Activated CD8-positive, alpha-beta memory T cell treated with anti-CD3 and anti-CD28 coated beads, Interleukin-2, amount 10 ng/mL, durations not matched to agents 7 days and 5 days (primary cell): ENCODE measurements at regions not wholly inside any gene's neighbourhood (a gene's known extent, or its start where the extent isn't known, plus 50 kb on each side); places are given as distances from the start of the nearest gene placed in this dataset.

ENCODE experiments used
- ATAC-seq: fragments of 150-1000 bp; cut with Tn5 transposase; one replicate; pipeline ENCODE4 v1.10.0; 2021; ENCODE audit warnings: moderate library complexity
- CTCF ChIA-PET: fragments of 350-600 bp; sonication (Branson Sonifier 250); formaldehyde crosslinking; loops from one replicate; lab custom pipeline; 2021; ENCODE audit warnings: antibody characterized with exemption; lab: Charles Lee
- DNase-seq: peaks from one replicate; pipeline ENCODE4 v3.0.0-alpha.2; 2020
- H3K27ac Mint-ChIP-seq: one replicate; pipeline ENCODE4 v1.8.0; 2021; ENCODE audit warnings: mild to moderate bottlenecking, mixed read lengths
- H3K27me3 Mint-ChIP-seq: one replicate; pipeline ENCODE4 v1.8.0; 2021; ENCODE audit warnings: mixed read lengths
- H3K36me3 Mint-ChIP-seq: one replicate; pipeline ENCODE4 v1.8.0; 2021; ENCODE audit warnings: mild to moderate bottlenecking, mixed read lengths
- H3K4me1 Mint-ChIP-seq: one replicate; pipeline ENCODE4 v1.8.0; 2021; ENCODE audit warnings: mixed read lengths
- H3K4me3 Mint-ChIP-seq: one replicate; pipeline ENCODE4 v1.8.0; 2021; ENCODE audit warnings: mild to moderate bottlenecking, moderate library complexity, mixed read lengths
- H3K9me3 Mint-ChIP-seq: one replicate; pipeline ENCODE4 v1.8.0; 2022; ENCODE audit warnings: low read depth, mixed read lengths

GRCh38 chr10:113329121-113329596 is 223.7 kb upstream of the HABP2 start:
- DNase-seq = no peak
- no peak overlapping the region for H3K27ac Mint-ChIP-seq
- H3K4me3 Mint-ChIP-seq = no peak overlapping the region
- no peak for ATAC-seq
- CTCF ChIA-PET = no interaction called here
- H3K4me1 Mint-ChIP-seq = peaks cover 5% of the 10 kb centered on the region
- no peaks in the 10 kb centered on the region for H3K9me3 Mint-ChIP-seq
- peaks cover 15% of the 10 kb centered on the region for H3K27me3 Mint-ChIP-seq
- no peaks in the 10 kb centered on the region for H3K36me3 Mint-ChIP-seq

DNA sequence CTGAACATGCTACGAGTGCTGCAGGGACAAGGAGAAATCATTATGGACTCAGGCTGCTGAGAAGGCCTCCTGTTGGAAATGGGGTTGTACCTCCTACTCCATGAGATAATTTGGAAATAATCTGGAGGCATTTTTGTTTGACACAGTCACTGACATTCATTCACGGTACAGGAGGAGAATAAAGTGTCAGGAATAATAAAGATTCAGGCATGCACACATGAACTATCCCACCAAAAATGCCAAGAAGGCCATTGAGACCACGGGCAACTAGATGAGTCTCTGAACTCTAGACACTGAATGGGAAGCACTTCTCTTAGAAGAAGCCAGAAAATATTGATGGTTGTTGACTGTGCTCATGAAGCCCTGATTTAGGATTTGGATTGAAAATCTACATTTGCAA is 220.9 kb upstream of the HABP2 start:
- H3K4me1 Mint-ChIP-seq = no peaks in the 10 kb centered on the region
- no peaks in the 10 kb centered on the region for H3K36me3 Mint-ChIP-seq
- H3K27ac Mint-ChIP-seq = no peak overlapping the region
- ATAC-seq (no peak), DNase-seq (no peak)
- CTCF ChIA-PET = no interaction called here
- H3K9me3 Mint-ChIP-seq = no peaks in the 10 kb centered on the region
- no peak overlapping the region for H3K4me3 Mint-ChIP-seq
- peaks cover 15% of the 10 kb centered on the region for H3K27me3 Mint-ChIP-seq

GRCh38 chr10:113333313-113333712 is 219.5 kb upstream of the HABP2 start:
- Mint-ChIP-seq H3K27me3 (peaks cover 17% of the 10 kb centered on the region), H3K9me3 (no peaks in the 10 kb centered on the region), H3K4me3 (no peak overlapping the region), H3K27ac (no peak overlapping the region), H3K4me1 (no peaks in the 10 kb centered on the region), H3K36me3 (no peaks in the 10 kb centered on the region)
- CTCF ChIA-PET = no interaction called here
- DNase-seq = no peak
- no peak for ATAC-seq

DNA sequence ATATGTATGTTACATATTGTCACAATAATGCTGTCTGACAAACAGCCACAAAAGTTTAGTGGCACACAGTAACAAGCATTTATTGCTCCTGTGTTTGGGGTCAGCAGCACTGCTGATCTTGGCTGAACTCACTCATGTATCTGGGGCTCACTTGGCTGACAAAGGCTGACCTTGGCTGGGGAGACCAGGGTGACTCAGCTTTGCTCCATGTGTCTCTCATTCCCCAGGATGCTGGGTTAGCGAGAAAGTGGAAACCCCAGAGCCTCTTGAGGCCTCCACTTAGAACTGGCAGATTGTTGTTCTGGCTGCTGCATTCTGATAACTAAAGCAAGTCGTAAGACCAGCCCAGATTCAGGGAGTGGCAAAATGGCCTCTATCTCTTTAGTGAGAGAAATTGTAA is 217.3 kb upstream of the HABP2 start:
- DNase-seq (no peak), ATAC-seq (no peak)
- H3K4me1 Mint-ChIP-seq = no peaks in the 10 kb centered on the region
- CTCF ChIA-PET = no interaction called here
- H3K9me3 Mint-ChIP-seq = no peaks in the 10 kb centered on the region
- H3K27ac Mint-ChIP-seq = no peak overlapping the region
- H3K4me3 Mint-ChIP-seq = no peak overlapping the region
- H3K27me3 Mint-ChIP-seq = peaks cover 15% of the 10 kb centered on the region
- no peaks in the 10 kb centered on the region for H3K36me3 Mint-ChIP-seq

GRCh38 chr10:113336549-113337130 is 216.2 kb upstream of the HABP2 start:
- no peak for DNase-seq
- ATAC-seq = no peak
- no peak overlapping the region for H3K4me3 Mint-ChIP-seq
- H3K9me3 Mint-ChIP-seq = no peaks in the 10 kb centered on the region
- no peaks in the 10 kb centered on the region for H3K36me3 Mint-ChIP-seq
- H3K4me1 Mint-ChIP-seq = no peaks in the 10 kb centered on the region
- CTCF ChIA-PET = no interaction called here
- peaks cover 15% of the 10 kb centered on the region for H3K27me3 Mint-ChIP-seq
- no peak overlapping the region for H3K27ac Mint-ChIP-seq

DNA sequence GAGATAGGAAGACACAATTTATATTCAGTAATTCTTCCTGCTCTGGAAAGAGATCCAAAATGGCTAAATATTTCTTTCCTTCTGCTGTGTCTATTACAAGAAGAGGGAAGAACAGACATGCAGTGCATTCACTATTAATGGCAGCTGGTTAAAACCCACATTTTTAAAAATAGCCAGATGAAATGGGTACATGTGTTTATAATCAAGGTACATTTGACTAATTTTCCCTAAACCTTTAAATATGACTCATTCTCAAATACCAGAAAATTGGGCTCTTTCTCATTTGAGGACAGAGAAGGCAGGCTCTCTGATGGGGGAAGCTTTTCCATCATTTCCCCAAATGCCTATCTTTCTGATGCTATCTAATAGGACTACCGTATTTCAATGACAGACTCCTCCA is 215.7 kb upstream of the HABP2 start:
- ATAC-seq (no peak), DNase-seq (no peak)
- H3K36me3 Mint-ChIP-seq = no peaks in the 10 kb centered on the region
- no peaks in the 10 kb centered on the region for H3K4me1 Mint-ChIP-seq
- H3K9me3 Mint-ChIP-seq = no peaks in the 10 kb centered on the region
- CTCF ChIA-PET = no interaction called here
- H3K4me3 Mint-ChIP-seq = no peak overlapping the region
- no peak overlapping the region for H3K27ac Mint-ChIP-seq
- peaks cover 15% of the 10 kb centered on the region for H3K27me3 Mint-ChIP-seq

DNA sequence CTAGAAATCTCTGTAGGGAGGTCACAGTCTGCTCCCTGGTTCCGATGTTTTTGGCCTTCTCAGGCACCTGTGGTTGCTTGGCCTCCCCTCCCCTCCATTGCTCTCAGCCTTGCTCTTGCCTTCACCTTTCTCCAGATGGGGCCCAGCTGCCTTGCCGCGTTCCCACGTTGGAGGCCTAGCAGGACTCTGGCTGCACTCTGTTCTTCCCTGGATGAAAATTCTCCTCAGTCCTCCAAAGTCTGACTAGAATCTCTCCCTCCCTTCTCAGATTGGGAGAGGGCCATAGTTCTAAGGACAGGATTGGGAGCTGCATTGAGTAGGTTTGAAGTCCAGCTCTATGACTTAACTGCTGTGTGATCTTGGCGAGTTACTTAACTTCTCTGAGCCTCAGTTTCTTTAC is 213.7 kb upstream of the HABP2 start:
- Mint-ChIP-seq H3K9me3 (no peaks in the 10 kb centered on the region), H3K4me3 (no peak overlapping the region), H3K4me1 (no peaks in the 10 kb centered on the region), H3K27me3 (peaks cover 13% of the 10 kb centered on the region), H3K36me3 (no peaks in the 10 kb centered on the region), H3K27ac (no peak overlapping the region)
- DNase-seq = no peak
- ATAC-seq = no peak
- CTCF ChIA-PET = no interaction called here

DNA sequence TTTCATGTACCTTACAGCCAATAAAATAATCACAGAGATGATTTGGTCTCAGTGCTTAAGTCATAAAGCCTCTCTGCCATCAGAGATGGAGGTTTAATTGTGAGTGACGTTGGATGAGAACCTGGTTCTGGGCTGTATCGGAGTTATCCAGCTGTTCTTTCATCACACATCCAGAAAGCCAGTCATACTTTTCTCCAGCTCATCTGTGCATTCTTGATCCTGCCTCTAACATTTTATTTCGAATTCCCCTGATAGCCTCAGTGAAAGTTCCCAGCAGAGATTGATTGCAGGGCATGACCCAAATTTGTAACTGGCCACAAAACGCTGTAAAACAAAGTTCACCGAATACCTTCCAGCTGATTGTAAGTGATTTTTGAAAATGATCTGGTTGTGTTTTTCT is 212.6 kb upstream of the HABP2 start:
- no peak overlapping the region for H3K27ac Mint-ChIP-seq
- no peaks in the 10 kb centered on the region for H3K36me3 Mint-ChIP-seq
- H3K4me3 Mint-ChIP-seq = no peak overlapping the region
- H3K27me3 Mint-ChIP-seq = peaks cover 11% of the 10 kb centered on the region
- ATAC-seq (no peak), DNase-seq (no peak)
- no peaks in the 10 kb centered on the region for H3K4me1 Mint-ChIP-seq
- no peaks in the 10 kb centered on the region for H3K9me3 Mint-ChIP-seq
- CTCF ChIA-PET = no interaction called here

GRCh38 chr10:113341138-113341537 is 211.7 kb upstream of the HABP2 start:
- Mint-ChIP-seq H3K9me3 (no peaks in the 10 kb centered on the region), H3K27me3 (peaks cover 11% of the 10 kb centered on the region), H3K4me1 (no peaks in the 10 kb centered on the region), H3K36me3 (no peaks in the 10 kb centered on the region), H3K27ac (no peak overlapping the region), H3K4me3 (no peak overlapping the region)
- ATAC-seq = no peak
- no peak for DNase-seq
- CTCF ChIA-PET = no interaction called here

- ATAC-seq (no peak), DNase-seq (no peak)
- CTCF ChIA-PET = no interaction called here
- H3K27me3 Mint-ChIP-seq = peaks cover 17% of the 10 kb centered on the region
- H3K9me3 Mint-ChIP-seq = no peaks in the 10 kb centered on the region
- H3K4me1 Mint-ChIP-seq = no peaks in the 10 kb centered on the region
- H3K4me3 Mint-ChIP-seq = no peak overlapping the region
- H3K36me3 Mint-ChIP-seq = no peaks in the 10 kb centered on the region
- no peak overlapping the region for H3K27ac Mint-ChIP-seq
Measured at GRCh38 chr10:113345826-113346624, 206.8 kb upstream of the HABP2 start.

- H3K4me1 Mint-ChIP-seq = no peaks in the 10 kb centered on the region
- ATAC-seq = no peak
- CTCF ChIA-PET = no interaction called here
- H3K36me3 Mint-ChIP-seq = no peaks in the 10 kb centered on the region
- no peak overlapping the region for H3K27ac Mint-ChIP-seq
- H3K9me3 Mint-ChIP-seq = no peaks in the 10 kb centered on the region
- H3K4me3 Mint-ChIP-seq = no peak overlapping the region
- peaks cover 17% of the 10 kb centered on the region for H3K27me3 Mint-ChIP-seq
- DNase-seq = no peak
Measured at GRCh38 chr10:113347508-113347907, 205.3 kb upstream of the HABP2 start.

DNA sequence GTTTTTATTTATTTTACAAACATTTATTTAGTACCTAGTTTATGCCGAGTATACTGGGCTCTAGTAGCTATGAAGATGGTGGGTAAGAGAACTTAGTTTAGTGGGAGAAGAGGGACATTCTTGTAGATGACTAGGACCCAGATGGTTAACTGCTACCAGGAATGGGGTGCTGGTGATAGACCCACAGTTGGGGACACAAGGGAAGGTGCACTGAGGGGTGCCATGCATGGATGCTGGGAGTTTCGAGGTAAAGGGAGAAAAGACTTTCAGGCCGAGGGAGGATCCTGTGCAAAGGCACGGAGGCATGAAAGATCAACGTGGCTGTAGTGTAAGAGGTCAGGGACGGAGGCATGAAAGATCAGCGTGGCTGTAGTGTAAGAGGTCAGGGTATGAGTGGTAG is 204.2 kb upstream of the HABP2 start:
- CTCF ChIA-PET = no interaction called here
- no peaks in the 10 kb centered on the region for H3K36me3 Mint-ChIP-seq

GRCh38 chr10:113350311-113351040 is 202.4 kb upstream of the HABP2 start:
- H3K4me3 Mint-ChIP-seq = no peak overlapping the region
- no peaks in the 10 kb centered on the region for H3K9me3 Mint-ChIP-seq
- DNase-seq (no peak), ATAC-seq (no peak)
- H3K4me1 Mint-ChIP-seq = no peaks in the 10 kb centered on the region
- CTCF ChIA-PET = no interaction called here
- H3K27ac Mint-ChIP-seq = no peak overlapping the region
- H3K36me3 Mint-ChIP-seq = no peaks in the 10 kb centered on the region
- peaks cover 14% of the 10 kb centered on the region for H3K27me3 Mint-ChIP-seq

More for the DNA sequence above, 204.2 kb upstream of the HABP2 start:
- Mint-ChIP-seq H3K27me3 (peaks cover 13% of the 10 kb centered on the region), H3K4me3 (no peak overlapping the region), H3K4me1 (no peaks in the 10 kb centered on the region), H3K27ac (no peak overlapping the region), H3K9me3 (no peaks in the 10 kb centered on the region)
- ATAC-seq (no peak), DNase-seq (no peak)

- ATAC-seq (no peak), DNase-seq (no peak)
- Mint-ChIP-seq H3K4me3 (no peak overlapping the region), H3K36me3 (no peaks in the 10 kb centered on the region), H3K9me3 (no peaks in the 10 kb centered on the region), H3K4me1 (no peaks in the 10 kb centered on the region), H3K27ac (no peak overlapping the region), H3K27me3 (peaks cover 10% of the 10 kb centered on the region)
- CTCF ChIA-PET = no interaction called here
Measured at GRCh38 chr10:113354711-113355110, 198.1 kb upstream of the HABP2 start.
